B cell (primary cell): ENCODE measurements at regions not wholly inside any gene's neighbourhood (a gene's known extent, or its start where the extent isn't known, plus 50 kb on each side); places are given as distances from the start of the nearest gene placed in this dataset.

ENCODE experiments used
- CTCF ChIP-seq: fragments of 200-600 bp; IDR thresholded peaks from one replicate; pipeline ENCODE4 v1.8.0; 2022; ENCODE audit warnings: antibody characterized with exemption, mild to moderate bottlenecking
- EZH2 ChIP-seq: IDR thresholded peaks from 2 replicates; pipeline ENCODE4 v1.6.1; 2012; ENCODE audit warnings: borderline replicate concordance, low read depth, mild to moderate bottlenecking, moderate library complexity, low read length; ENCODE audit not compliant: insufficient read depth, poor library complexity, severe bottlenecking

GRCh38 chr3:59526999-59527398, 477.2 kb upstream of the CFAP20DC start:
- TF ChIP-seq CTCF (no peak), EZH2 (no peak)
